ENCODE measurements at regions not wholly inside any gene's neighbourhood (a gene's known extent, or its start where the extent isn't known, plus 50 kb on each side); places are given as distances from the start of the nearest gene placed in this dataset.
A peak's percentile ranks its signal among the peaks of the same experiment; 100 is the strongest.

DNA sequence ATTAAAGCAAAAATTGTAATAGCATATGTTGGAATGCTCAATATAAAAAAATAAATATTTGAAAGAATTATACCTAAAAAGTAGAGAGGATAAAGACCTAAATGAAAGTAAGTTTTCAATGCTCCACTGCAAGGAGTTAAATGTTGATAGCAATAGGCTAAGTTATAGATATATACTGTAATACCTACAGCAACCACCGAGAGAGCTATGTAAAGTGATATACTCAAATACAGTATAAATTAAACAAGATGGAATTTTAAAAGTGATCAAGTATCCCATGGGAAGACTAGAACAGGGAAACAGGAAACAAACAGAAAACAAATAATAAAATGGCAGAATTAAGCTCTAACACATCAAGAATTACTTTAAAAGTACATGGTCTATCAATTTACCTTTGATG is 73.9 kb downstream of the CASP3 start:
- no peak for DNase-seq

DNA sequence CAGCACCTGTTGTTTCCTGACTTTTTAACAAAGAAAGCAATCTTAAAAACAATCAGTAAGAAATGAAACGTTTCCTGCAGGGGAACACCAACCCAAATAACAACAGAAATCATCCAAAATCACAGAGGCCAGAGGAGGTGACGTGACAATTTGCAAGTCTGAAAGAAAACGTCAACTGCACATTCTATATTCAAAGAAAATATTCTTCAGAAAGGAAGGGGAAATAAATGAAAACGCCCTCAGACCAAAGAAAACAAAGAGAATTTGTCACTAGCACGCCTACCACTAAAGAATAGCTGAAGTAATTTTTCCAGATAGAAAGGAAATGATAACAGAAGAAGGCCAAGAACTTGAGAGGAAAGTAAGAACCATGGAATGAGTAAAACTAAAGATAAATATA is 74.4 kb downstream of the CASP3 start:
- no peak for DNase-seq

DNA sequence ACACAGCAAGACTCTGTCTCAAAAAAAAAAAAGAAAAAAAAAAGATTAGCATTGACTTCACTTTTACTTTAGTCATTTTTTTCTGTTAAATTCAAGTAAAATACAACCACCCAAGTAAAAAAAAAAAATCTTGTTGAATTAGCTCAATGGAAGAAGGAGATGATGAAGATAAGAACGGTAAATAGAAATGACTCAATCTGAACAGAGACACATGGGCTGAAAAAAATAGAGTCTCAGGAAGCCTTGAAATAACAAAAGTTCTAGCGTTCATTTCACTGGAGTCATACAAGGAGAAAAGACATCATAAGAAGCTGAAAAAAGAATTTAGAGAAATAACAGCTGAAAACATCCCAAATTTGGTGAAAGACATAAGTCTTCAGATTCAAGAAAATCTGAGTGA is 75.5 kb downstream of the CASP3 start:
- DNase-seq = no peak

DNA sequence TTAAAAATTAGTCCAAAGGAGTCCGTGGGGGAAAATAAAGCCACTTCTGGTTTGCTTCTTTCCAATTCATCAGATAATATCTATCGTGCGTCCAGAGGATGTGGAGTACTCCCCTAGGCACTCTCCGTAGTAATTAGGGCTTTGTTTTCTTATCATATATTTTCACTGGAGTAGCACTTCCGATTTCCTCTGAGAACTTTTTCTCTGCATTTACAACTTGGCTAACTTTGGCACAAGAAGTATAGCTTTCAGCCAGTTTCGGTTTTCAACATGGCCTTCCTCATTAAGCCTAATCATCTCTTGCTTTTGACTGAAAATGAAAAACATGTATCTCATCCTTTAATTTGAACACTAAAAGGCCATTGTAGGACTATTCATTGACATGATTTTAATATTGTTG is 80.5 kb downstream of the CASP3 start:
- no peak for DNase-seq

DNA sequence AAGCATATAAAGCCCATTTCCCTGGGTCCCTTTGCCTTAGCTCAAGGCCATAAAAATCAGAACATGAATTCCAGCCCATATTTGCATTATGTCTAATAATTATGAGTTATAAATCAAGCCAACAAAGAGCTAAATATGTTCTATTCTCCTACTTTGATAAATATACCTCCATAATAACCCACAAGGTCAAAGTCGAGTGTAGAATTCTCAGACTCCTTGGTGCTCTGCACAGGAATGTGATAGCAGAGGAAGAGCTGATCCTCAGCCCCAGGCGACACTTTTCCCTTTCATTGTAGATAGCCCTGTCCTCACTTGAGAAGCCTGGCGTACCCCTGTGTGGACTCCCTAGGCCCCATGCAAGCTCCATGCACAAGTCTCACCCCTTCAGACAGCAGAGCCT is 85.6 kb downstream of the CASP3 start:
- DNase-seq = no peak

DNA sequence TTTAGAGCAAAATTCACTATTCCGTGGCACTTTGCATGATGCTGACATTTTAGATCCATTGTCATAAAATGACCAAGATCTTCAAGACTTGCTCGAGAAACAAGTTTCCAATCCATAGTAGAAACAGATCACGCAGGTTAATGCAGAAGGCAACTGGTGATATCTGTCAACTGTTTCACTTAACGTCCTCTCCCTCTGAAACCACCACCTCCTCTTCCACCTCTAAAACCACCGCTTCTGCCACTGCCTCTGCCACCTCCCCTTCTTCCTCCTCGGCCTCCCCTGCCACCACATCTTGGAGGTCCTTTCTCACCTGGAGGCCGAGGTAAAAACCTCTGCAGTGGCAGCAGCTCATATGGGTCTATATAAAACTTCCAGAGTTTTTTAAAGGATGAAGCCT is 84.6 kb upstream of the IRF2 start:
- DNase-seq = no peak

DNA sequence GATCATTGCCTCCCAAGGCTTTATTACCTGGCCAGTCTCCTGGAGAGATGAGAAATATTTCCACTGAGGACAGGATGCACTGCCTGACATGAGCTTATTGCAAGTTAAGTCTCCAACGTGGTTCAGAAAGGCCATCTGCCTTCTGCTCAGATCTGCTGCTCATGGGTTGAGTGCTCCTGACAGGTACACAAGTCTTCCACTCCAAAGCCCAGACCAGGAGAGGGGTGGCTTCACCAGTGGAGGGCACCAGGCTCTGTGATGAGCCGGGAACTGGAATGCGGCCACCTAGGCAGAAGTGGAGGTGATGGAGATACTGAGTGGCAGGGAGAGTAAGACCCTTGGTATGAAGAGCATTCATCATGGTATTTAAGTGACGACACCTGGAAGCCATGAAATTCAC is 79.5 kb upstream of the IRF2 start:
- DNase-seq = no peak

DNA sequence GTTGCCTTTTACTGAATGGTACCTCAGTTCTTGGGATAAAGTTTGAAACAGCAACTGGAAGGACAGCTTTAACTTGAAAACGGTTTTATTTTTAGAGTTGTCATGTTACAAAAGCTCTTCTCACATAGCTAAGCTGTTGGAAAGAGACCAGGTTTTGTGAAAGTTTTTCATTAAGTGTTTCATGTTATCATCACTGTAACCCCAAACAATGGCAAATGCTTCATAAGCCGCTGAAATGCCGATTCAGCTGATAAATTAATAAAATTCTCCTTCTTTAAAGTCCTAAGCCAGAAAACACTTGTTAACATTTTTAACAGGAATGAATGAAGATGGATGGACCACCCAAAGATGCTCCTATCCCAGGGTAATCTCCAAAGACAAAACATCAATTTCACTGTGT is 76.1 kb upstream of the IRF2 start:
- DNase-seq = no peak

DNA sequence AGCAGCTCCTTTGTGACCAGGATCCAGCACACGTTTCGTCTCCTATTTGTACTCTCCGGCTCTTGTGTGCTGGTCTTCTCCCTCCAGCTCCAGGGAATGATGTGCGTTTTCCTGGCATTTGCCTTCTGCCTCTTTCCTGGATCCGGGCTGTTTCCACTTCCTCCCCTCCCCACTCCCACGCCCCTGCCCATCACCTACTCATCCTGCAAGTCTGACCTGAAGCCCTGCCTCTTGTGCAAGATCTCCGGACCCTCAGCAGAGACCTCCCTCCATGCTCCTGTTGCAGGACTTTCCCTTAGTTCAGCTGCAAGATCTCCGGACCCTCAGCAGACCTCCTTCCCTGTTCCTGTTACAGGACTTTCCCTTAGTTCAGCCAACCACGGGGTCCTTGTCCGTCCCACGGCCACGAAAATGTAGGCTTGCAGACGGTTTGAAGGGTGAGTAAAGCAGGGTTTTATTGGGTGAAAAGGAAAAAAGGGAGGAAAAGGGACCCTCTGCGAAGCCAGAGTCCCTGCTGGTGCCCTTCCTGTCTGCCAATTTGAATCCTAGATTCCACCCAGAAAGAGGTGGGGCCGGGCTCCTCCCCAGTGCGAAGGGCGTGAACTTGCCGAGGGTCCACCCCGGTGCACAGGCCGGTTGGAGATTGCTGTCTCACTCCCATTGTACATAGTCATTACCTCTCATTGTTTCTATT is 74.4 kb upstream of the IRF2 start:
- DNase-seq = no peak

DNA sequence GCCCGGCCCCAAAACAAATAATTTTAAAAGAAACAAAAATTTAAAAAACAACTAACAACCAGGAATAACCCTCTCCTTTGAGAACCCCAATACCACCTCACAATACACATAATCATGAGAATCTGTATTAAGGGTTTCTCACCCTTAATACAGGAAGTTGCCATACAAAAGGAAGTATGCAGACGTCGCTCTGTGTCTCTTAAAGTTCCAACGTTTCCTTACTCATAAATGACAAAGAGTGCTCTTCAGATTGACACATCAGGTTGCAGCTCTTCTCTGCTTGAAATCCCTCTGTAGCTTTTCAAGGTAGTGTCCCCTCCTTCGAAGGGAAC is 73.9 kb upstream of the IRF2 start:
- no peak for DNase-seq

DNA sequence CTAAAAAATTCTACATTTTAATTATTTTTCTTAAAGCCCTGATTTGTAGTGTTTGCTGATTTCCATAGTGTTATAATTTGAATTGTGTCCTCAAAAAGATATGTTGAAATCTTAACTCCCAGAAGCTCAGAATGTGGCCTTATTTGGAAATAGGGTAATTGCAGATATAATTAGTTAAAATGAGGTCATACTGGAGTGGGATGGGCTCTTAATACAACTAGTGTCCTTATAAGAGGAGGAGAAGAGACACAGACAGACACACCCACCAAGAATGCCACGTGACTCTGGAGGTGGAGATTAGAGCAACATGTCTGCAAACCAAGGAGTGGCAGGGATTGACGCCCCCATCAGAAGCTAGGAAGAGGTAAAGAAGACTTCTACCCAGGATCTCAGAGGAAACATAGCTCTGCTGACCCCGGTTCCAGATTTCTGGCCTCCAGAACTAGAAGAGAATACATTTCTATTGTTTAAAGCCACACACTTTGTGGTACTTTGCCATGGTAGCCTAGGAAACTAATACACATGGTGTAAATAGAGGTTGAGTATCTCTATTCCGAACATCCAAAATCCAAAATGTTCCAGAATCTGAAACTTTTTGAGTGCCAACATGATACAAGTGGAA is 70.5 kb upstream of the IRF2 start:
- DNase-seq = no peak

DNA sequence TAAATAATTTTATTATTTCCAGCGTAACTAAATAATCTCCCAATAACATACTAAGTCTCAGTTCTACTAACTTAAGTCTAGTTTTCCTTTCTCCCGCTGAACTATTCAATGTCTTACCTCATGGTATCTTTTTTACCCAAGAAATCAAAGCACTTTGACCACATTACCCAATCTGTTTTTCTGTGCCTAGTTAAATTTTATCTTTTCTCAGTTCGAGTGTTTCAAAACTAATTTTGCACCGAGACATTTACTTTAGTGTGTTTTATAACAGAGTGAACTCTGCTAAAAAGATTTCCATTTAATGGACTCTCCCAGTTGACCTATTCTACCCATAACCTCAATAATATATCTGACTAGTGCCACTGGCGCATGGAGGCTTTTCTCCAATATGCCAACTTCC is 67.6 kb upstream of the IRF2 start:
- no peak for DNase-seq

DNA sequence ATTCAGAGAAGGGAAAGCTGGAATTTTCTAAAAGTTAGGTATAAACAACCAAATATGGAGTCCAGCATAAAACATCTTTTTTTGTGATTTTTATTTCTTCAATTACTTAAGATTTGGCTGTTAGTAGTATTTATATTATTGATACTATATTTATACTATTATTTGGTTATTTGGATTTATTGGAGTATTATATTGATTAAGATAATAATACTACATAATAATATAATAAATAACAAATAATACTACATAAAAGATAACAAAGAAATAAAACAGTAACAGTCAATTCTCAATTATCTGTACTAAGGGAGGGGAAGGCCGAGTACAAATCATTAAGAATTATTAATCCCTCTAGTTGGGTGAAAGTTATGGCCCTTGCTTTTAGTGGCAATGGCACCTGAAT is 66.0 kb upstream of the IRF2 start:
- DNase-seq = no peak

DNA sequence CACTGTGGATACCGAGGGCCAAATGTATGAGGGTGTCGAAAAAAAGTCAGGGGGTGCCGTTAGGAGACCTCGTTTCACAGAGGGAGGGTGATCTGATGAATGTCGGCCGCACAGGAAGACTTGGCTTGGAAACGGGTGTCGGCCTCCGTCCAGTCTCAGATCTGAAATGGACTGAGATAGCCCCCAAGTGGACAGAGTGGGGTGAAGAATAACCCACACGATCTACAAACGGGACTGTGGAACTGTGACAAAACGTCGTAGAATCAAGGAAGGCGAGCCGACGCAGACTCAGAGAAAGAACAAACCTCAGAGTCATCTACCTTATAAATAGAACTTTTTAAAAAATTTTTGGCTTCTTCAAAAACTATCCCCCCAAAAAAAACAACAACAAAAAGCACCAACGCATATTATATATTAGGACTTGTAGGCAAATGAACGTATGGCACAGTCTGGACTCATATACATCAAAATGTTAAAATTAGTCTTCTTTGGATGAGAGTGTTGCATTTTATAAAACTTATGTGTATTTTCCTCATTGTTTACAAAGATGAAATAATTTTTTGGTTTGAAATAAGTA is 63.8 kb upstream of the IRF2 start:
- DNase-seq = peak; percentile 15 to 89 (median 80)

DNA sequence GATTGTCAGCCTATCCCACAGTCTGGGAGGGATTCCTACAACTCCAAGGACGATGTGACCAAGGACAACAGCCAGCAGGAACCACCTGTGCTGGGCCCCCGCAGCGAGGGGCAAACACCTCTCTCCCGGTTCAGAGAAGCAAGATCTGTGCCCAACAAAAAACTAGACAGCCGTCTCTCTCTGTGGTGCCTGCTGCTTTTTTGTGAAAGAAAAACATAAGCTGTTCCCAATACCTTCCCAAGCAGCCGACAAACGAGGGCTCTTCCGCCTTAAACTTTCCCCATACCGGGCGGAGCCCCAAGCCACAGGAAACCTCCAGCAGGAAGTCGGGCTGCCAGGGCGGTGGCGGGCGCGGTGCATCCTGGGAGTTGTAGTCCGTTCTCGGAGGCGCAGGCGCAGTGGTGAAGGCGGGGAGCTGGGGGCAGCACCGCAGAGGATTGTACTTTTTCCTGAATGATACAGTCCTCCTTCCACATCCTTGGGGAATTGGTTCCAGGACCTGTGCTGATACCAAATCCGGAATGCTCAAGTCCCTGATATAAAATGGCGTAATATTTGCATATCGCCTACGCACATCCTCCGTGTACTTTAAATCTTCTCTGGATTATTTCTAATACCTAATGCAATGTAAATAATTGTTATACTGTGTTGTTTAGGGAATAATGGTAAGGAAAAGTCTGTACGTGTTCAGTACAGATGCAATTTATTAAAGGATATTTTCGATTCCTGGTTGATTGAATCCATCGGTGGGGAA is 63.1 kb upstream of the IRF2 start:
- DNase-seq = peak; percentile 85 to 98 (median 96)

DNA sequence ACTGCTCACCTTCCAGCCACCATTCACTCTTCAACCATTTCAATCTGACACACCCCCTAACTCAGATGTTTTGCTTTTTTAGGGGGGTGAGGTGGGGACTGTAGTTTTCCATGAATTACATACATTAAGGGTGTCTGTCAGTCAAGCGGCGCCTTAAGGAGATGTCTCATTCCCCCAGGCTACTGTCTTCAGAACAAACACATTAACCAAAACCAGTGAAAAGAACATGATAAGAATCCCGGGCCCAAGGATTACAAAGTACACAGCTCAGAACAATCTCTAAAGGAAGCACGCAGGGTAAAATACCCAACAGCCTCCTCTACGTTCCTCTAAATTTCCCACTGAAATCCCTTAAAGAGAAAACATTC is 62.5 kb upstream of the IRF2 start:
- DNase-seq = peak in 1 of 14 donors; percentile 67

DNA sequence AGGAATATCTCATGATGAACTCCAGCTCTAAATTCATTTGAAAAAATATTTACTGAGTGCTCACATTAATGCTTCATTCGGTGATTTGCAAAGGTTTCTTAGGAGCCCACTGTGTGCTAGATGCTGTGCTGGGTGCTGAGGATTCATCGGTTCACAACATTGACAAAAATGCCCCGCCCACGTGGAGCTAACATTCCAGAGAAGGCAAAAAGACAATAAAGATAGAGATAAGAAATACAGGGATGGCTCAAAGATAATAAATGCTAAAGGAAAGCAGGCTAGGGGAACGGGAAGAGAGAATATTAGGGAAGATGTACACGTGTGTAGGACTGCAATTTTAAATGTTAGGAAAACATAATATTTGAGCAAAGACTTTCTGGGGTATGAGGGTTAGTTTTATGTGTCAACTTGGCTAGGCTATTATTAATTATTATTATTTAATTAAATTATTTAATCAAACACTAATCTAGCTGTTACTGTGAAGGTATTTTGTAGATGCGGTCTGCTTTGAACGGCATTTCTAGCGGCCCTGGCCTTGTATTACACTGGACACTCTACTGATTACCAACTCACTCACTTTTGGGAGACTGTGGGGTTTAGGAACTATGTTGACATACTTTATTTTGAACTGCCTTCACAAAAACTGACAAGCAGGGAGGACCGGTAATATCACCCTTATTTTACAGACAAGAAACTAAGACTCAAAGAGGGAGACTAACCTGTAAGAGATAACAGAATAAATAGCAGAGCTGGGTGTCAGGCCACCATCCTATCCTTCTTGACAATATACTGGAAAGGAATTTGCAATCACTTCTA is 61.9 kb upstream of the IRF2 start:
- no peak for DNase-seq

DNA sequence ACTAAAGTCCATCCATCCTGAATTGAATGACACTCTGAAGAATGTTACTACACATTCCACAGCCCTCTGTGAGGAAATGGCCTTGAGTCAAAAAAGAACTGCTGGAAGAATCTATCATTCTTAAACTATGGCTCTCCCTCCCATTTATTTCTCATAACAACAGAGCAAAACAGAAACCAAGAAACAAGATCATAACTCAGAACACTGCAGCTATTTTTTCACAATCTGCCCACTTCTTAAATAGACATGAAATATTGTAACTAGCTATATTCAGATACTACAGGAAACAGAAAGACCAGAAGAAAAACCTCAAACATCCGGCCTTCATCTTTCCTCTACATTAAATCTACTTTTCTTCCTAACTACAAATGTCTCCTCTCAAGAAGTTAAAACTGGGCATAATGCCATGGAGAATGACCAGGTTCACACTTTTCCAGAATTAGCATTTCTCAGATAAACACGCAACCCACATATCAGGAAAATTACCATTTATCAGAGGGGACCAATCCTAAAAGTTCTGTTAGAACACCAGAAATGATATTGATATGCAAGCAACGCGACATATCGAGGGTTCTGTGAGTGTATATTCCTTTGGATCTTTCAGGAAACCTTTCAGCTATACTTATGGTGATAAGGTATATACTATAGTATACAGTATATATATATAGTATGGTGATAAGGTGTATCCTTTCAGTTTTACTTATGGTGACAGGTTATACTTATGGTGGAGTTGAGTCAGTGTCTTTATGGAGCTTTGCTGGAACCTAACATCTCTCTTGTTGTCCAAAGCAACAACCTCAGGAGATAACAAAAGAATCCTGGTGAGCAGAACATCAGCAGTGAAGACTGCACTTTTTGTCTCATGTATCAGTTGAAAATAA is 60.4 kb upstream of the IRF2 start:
- DNase-seq = no peak

DNA sequence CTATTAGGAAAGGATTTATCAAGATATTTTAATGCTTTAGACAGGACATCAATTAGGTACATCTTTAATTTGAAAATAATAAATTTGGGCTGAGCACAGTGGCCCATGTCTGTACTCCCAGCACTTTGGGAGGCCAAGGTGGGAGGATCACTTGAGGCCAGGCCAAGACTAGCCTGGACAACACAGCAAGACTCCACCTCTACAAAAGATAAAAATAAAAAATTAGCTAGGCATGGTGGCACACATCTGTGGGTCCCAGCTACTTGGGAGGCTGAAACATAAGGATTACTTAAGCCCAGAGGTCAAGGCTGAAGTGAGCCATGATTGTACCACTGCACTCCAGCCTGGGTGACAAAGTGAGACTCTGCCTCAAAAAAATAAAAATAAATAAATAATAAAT is 59.6 kb upstream of the IRF2 start:
- no peak for DNase-seq

DNA sequence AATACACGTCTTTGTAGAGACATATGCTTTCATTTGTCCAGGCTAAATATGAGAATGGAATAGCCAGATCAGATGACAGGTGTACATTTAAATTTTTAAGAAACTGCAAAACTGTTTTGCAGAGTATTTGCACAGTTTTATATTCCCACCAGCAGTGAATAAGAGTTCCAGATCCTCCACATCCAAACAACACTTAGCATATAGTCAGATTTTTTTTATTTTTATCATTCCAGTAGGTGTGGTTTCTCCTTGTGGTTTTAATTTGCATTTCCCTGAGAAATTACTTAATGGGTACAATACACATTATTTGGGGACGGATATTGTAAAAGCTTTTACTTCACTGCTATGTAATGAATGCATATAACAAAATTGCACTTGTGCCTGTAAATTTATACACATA is 56.7 kb upstream of the IRF2 start:
- no peak for DNase-seq

DNA sequence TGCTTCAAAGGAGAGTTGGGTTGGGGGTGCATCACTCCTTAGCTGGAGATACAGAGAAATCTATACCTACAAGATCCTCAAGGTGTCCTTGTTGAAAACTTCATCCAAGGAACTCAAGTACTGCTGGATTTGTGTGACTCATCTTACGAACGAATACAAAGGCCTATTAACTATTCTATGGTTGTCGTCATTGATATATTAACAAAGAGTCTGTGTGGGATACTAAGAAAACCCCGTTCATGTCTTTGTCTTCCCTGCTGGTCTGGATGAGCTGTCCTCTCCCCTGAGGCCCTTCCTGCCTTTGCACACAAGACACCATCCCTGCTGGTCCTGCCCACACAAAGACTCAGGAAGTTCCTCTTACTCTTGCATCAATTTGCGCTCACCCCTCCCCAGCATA is 54.9 kb upstream of the IRF2 start:
- DNase-seq = no peak

DNA sequence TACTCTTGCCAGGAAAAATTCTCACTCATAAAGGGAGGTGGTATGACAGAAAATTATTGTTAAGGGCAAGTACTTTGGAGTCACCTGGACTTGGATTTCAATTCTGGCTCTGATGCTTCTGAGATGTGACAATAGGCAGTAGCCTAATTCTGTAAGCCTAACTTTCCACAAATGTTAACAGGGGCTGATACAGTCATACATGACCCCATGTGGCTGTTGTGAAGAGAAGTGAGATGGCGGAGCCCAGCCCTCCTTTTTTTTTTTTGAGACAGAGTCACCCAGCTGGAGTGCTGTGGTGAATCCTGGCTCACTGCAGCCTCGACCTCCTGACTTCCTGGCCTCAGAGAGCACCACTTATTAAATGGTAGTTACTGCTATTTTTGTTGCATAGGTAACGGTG is 54.4 kb upstream of the IRF2 start:
- no peak for DNase-seq

Data from C1 segment of cervical spinal cord (tissue), 14 donors.